GM20000 (cell line): ENCODE measurements at regions not wholly inside any gene's neighbourhood (a gene's known extent, or its start where the extent isn't known, plus 50 kb on each side); places are given as distances from the start of the nearest gene placed in this dataset.

Experiments
- DNase-seq: peaks from one replicate; pipeline ENCODE4 v3.0.0; 2012; ENCODE audit warnings: low spot score
- CTCF ChIP-seq: IDR thresholded peaks from 2 replicates; pipeline ENCODE4 v1.5.1; 2012; ENCODE audit warnings: mild to moderate bottlenecking, control low read depth; ENCODE audit errors: extremely low read depth, missing control alignments

GRCh38 chr10:78744491-78745090 is 324.2 kb upstream of the ZMIZ1 start:
- no peak for DNase-seq
- TF ChIP-seq CTCF, result no peak

GRCh38 chr10:78745441-78745840 is 323.3 kb upstream of the ZMIZ1 start:
- TF ChIP-seq CTCF, result no peak

GRCh38 chr10:78746155-78746763 is 322.5 kb upstream of the ZMIZ1 start:
- no peak for TF ChIP-seq CTCF
- no peak for DNase-seq

More at GRCh38 chr10:78745441-78745840, 323.3 kb upstream of the ZMIZ1 start:
- DNase-seq, result no peak

GRCh38 chr10:78747401-78748234 is 321.1 kb upstream of the ZMIZ1 start:
- TF ChIP-seq CTCF, result no peak
- no peak for DNase-seq

GRCh38 chr10:78748235-78748533 is 320.6 kb upstream of the ZMIZ1 start:
- TF ChIP-seq CTCF, result no peak
- no peak for DNase-seq

- TF ChIP-seq CTCF, result no peak
- no peak for DNase-seq
These were observed 319.6 kb upstream of the ZMIZ1 start for GRCh38 chr10:78749200-78749599.

GRCh38 chr10:78749898-78750297 is 318.9 kb upstream of the ZMIZ1 start:
- no peak for TF ChIP-seq CTCF
- no peak for DNase-seq
